ENCODE measurements at regions not wholly inside any gene's neighbourhood (a gene's known extent, or its start where the extent isn't known, plus 50 kb on each side); places are given as distances from the start of the nearest gene placed in this dataset.

GRCh38 chr17:72022328-72023275 lies 98.2 kb upstream of the SOX9 start:
- CTCF ChIA-PET, result interaction anchor here (0.6 kb wide), 1 partner anchor 900 kb away, joined by 4 read pairs; no protein-coding TSS in a partner anchor
- POLR2A ChIA-PET, result interaction anchor here (0.7 kb wide), 1 partner anchor 116 kb away, joined by 3 read pairs; no protein-coding TSS in a partner anchor
- Mint-ChIP-seq H3K36me3 (ENCODE audit: low read depth) (no peaks in the 10 kb centered on the region), H3K27me3 (no peaks in the 10 kb centered on the region), H3K4me3 (no peak overlapping the region), H3K4me1 (no peaks in the 10 kb centered on the region), H3K9me3 (no peaks in the 10 kb centered on the region), H3K27ac (no peak overlapping the region)
- DNase-seq, result no peak

GRCh38 chr17:72024457-72024856 lies 96.4 kb upstream of the SOX9 start:
- H3K4me3 Mint-ChIP-seq, result no peak overlapping the region
- ChIA-PET CTCF (no interaction called here), POLR2A (no interaction called here)
- DNase-seq, result no peak
- H3K9me3 Mint-ChIP-seq, result no peaks in the 10 kb centered on the region
- no peaks in the 10 kb centered on the region for H3K27me3 Mint-ChIP-seq
- H3K36me3 Mint-ChIP-seq (ENCODE audit: low read depth), result no peaks in the 10 kb centered on the region
- H3K27ac Mint-ChIP-seq, result no peak overlapping the region
- H3K4me1 Mint-ChIP-seq, result peaks cover 4% of the 10 kb centered on the region

GRCh38 chr17:72025113-72025512 lies 95.7 kb upstream of the SOX9 start:
- ChIA-PET CTCF (no interaction called here), POLR2A (no interaction called here)
- no peaks in the 10 kb centered on the region for H3K27me3 Mint-ChIP-seq
- H3K9me3 Mint-ChIP-seq, result no peaks in the 10 kb centered on the region
- no peaks in the 10 kb centered on the region for H3K36me3 Mint-ChIP-seq (ENCODE audit: low read depth)
- H3K4me3 Mint-ChIP-seq, result no peak overlapping the region
- no peak for DNase-seq
- H3K27ac Mint-ChIP-seq, result no peak overlapping the region
- H3K4me1 Mint-ChIP-seq, result peaks cover 10% of the 10 kb centered on the region

- CTCF ChIA-PET, result no interaction called here
- Mint-ChIP-seq H3K4me1 (peaks cover 18% of the 10 kb centered on the region), H3K4me3 (peak overlapping the region; percentile 45), H3K36me3 (ENCODE audit: low read depth) (no peaks in the 10 kb centered on the region), H3K27ac (no peak overlapping the region), H3K27me3 (no peaks in the 10 kb centered on the region), H3K9me3 (no peaks in the 10 kb centered on the region)
- POLR2A ChIA-PET, result no interaction called here
- DNase-seq, result peak; percentile 12
These were observed 90.5 kb upstream of the SOX9 start for GRCh38 chr17:72030067-72030899.

GRCh38 chr17:72031219-72031884 lies 89.5 kb upstream of the SOX9 start:
- Mint-ChIP-seq H3K9me3 (no peaks in the 10 kb centered on the region), H3K27me3 (no peaks in the 10 kb centered on the region), H3K4me3 (no peak overlapping the region), H3K27ac (no peak overlapping the region), H3K4me1 (peaks cover 18% of the 10 kb centered on the region), H3K36me3 (ENCODE audit: low read depth) (no peaks in the 10 kb centered on the region)
- DNase-seq, result no peak
- ChIA-PET POLR2A (no interaction called here), CTCF (no interaction called here)

- no peaks in the 10 kb centered on the region for H3K36me3 Mint-ChIP-seq (ENCODE audit: low read depth)
- no peak for DNase-seq
- H3K4me1 Mint-ChIP-seq, result peaks cover 18% of the 10 kb centered on the region
- CTCF ChIA-PET, result no interaction called here
- no peaks in the 10 kb centered on the region for H3K27me3 Mint-ChIP-seq
- no peak overlapping the region for H3K27ac Mint-ChIP-seq
- no peak overlapping the region for H3K4me3 Mint-ChIP-seq
- no peaks in the 10 kb centered on the region for H3K9me3 Mint-ChIP-seq
- POLR2A ChIA-PET, result no interaction called here
These were observed 87.5 kb upstream of the SOX9 start for GRCh38 chr17:72033334-72033733.

- Mint-ChIP-seq H3K4me1 (peaks cover 18% of the 10 kb centered on the region), H3K36me3 (ENCODE audit: low read depth) (no peaks in the 10 kb centered on the region), H3K27ac (no peak overlapping the region), H3K9me3 (no peaks in the 10 kb centered on the region), H3K4me3 (no peak overlapping the region), H3K27me3 (no peaks in the 10 kb centered on the region)
- ChIA-PET POLR2A (no interaction called here), CTCF (no interaction called here)
- no peak for DNase-seq
These were observed 86.8 kb upstream of the SOX9 start for GRCh38 chr17:72034000-72034399.

- H3K27me3 Mint-ChIP-seq, result no peaks in the 10 kb centered on the region
- no peak overlapping the region for H3K4me3 Mint-ChIP-seq
- H3K9me3 Mint-ChIP-seq, result peaks cover 3% of the 10 kb centered on the region
- no peaks in the 10 kb centered on the region for H3K4me1 Mint-ChIP-seq
- CTCF ChIA-PET, result no interaction called here
- H3K36me3 Mint-ChIP-seq (ENCODE audit: low read depth), result no peaks in the 10 kb centered on the region
- no peak overlapping the region for H3K27ac Mint-ChIP-seq
- DNase-seq, result no peak
- POLR2A ChIA-PET, result no interaction called here
These were observed 82.4 kb upstream of the SOX9 start for GRCh38 chr17:72038427-72038826.

GRCh38 chr17:72039490-72039889 lies 81.3 kb upstream of the SOX9 start:
- H3K27me3 Mint-ChIP-seq, result no peaks in the 10 kb centered on the region

GRCh38 chr17:72046178-72046577 lies 74.6 kb upstream of the SOX9 start:
- H3K4me3 Mint-ChIP-seq, result no peak overlapping the region
- H3K36me3 Mint-ChIP-seq (ENCODE audit: low read depth), result no peaks in the 10 kb centered on the region
- H3K4me1 Mint-ChIP-seq, result no peaks in the 10 kb centered on the region
- no peak overlapping the region for H3K27ac Mint-ChIP-seq
- CTCF ChIA-PET, result no interaction called here
- peaks cover 5% of the 10 kb centered on the region for H3K9me3 Mint-ChIP-seq
- H3K27me3 Mint-ChIP-seq, result no peaks in the 10 kb centered on the region
- POLR2A ChIA-PET, result no interaction called here
- DNase-seq, result no peak

More at GRCh38 chr17:72039490-72039889, 81.3 kb upstream of the SOX9 start:
- Mint-ChIP-seq H3K9me3 (peaks cover 3% of the 10 kb centered on the region), H3K36me3 (ENCODE audit: low read depth) (no peaks in the 10 kb centered on the region), H3K4me3 (no peak overlapping the region), H3K4me1 (no peaks in the 10 kb centered on the region), H3K27ac (no peak overlapping the region)
- no peak for DNase-seq
- POLR2A ChIA-PET, result interaction anchor here (0.6 kb wide), 1 partner anchor 1077 kb away, joined by 3 read pairs; no protein-coding TSS in a partner anchor
- CTCF ChIA-PET, result interaction anchor here (0.6 kb wide), 1 partner anchor 1651 kb away, joined by 3 read pairs; no protein-coding TSS in a partner anchor

- H3K27me3 Mint-ChIP-seq, result no peaks in the 10 kb centered on the region
- no peaks in the 10 kb centered on the region for H3K36me3 Mint-ChIP-seq (ENCODE audit: low read depth)
- ChIA-PET CTCF (no interaction called here), POLR2A (no interaction called here)
- no peak for DNase-seq
- no peaks in the 10 kb centered on the region for H3K4me1 Mint-ChIP-seq
- peaks cover 5% of the 10 kb centered on the region for H3K9me3 Mint-ChIP-seq
- H3K4me3 Mint-ChIP-seq, result no peak overlapping the region
- H3K27ac Mint-ChIP-seq, result no peak overlapping the region
These were observed 73.9 kb upstream of the SOX9 start for GRCh38 chr17:72046643-72047612.

GRCh38 chr17:72049914-72050313 lies 70.9 kb upstream of the SOX9 start:
- Mint-ChIP-seq H3K27me3 (peaks cover 1% of the 10 kb centered on the region), H3K9me3 (peaks cover 3% of the 10 kb centered on the region), H3K27ac (no peak overlapping the region), H3K4me3 (no peak overlapping the region), H3K4me1 (no peaks in the 10 kb centered on the region), H3K36me3 (ENCODE audit: low read depth) (no peaks in the 10 kb centered on the region)
- ChIA-PET CTCF (interaction anchor here (0.6 kb wide), 1 partner anchor 14 kb away, joined by 3 read pairs; no protein-coding TSS in a partner anchor), POLR2A (no interaction called here)
- no peak for DNase-seq
